GM18907 (cell line): ENCODE measurements at regions not wholly inside any gene's neighbourhood (a gene's known extent, or its start where the extent isn't known, plus 50 kb on each side); places are given as distances from the start of the nearest gene placed in this dataset.
"Not testable (repeated sequence)": the region's sequence is repeated elsewhere in the genome, so short reads cannot be mapped to it uniquely, and the experiment has no call there.

Experiments
- ATAC-seq: cut with Tn5 transposase; IDR thresholded peaks from one replicate; pipeline ENCODE4 v1.9.1; 2021; ENCODE audit warnings: mild to moderate bottlenecking, moderate library complexity; ENCODE audit not compliant: unreplicated experiment

GRCh38 chr16:33710696-33711087, 251.3 kb downstream of the TP53TG3F start:
- not testable (repeated sequence) for ATAC-seq

- ATAC-seq = not testable (repeated sequence)
These were observed 252.2 kb downstream of the TP53TG3F start for GRCh38 chr16:33711616-33712015.

- ATAC-seq = not testable (repeated sequence)
These were observed 252.9 kb downstream of the TP53TG3F start for GRCh38 chr16:33712308-33712707.

GRCh38 chr16:33712851-33713709, 253.7 kb downstream of the TP53TG3F start:
- ATAC-seq = not testable (repeated sequence)

- ATAC-seq = not testable (repeated sequence)
These were observed 254.5 kb downstream of the TP53TG3F start for GRCh38 chr16:33713710-33714538.

DNA sequence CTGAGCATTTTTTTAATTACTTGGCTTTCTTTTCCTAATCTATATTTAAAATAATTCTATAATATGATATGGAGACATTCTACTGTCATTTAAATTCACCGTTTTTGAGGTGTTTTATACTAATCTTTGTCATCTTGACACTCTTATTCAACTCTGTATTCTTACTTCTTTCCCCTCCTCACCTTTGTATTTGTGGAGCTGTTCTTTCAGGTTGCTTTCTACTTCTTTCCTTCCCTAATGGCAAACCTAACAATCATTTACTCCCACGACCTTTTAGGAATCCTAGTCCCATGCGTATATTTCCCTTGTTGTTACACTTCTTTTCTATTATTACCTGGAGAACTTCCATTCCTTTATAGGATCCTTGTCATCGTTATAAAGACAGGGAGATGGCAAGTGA, 271.8 kb downstream of the TP53TG3F start:
- ATAC-seq = not testable (repeated sequence)

- ATAC-seq = not testable (repeated sequence)
These were observed 275.2 kb downstream of the TP53TG3F start for GRCh38 chr16:33734650-33735049.

GRCh38 chr16:33766869-33767765, 307.7 kb downstream of the TP53TG3F start:
- ATAC-seq = not testable (repeated sequence)

GRCh38 chr16:33768710-33769109, 309.3 kb downstream of the TP53TG3F start:
- not testable (repeated sequence) for ATAC-seq

- ATAC-seq = not testable (repeated sequence)
These were observed 309.9 kb downstream of the TP53TG3F start for GRCh38 chr16:33769180-33769846.

- not testable (repeated sequence) for ATAC-seq
These were observed 311.1 kb downstream of the TP53TG3F start for GRCh38 chr16:33770478-33770877.

DNA sequence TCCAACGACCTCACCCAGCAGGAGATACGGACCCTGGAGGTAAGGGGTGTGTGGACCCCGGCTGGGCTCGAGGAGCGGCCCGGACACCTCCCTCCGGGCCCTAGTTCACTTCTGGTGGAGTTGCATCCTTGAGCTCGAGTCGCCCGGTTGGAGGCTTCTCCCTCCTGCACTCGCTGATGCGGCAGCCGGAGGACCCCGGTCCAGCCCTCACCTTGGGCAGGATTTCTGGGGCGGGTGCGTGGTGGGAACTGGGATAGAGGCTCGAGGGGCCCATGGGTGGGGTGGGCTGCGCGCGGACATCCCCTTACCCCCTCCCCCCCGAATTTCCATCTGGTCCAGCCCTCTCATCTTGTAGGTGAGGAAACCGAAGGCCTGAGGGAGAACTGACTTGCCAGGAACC, 311.8 kb downstream of the TP53TG3F start:
- ATAC-seq = not testable (repeated sequence)

DNA sequence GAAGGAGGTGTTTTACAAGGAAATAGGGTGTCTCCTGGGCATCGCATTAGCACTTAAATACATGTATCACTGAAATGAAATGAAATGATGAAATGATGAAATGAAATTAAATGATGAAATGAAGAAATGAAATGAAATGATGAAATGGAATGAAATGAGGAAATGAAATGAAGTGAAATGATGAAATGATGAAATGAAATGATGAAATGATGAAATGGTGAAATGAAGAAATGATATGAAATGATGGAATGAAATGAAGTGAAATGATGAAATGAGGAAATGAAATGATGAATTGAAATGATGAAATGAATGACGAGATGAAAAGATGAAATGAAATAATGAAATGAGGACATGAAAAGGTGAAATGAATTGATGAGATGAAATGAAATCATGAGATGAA, 314.6 kb downstream of the TP53TG3F start:
- ATAC-seq = not testable (repeated sequence)

GRCh38 chr16:33774724-33775123, 315.3 kb downstream of the TP53TG3F start:
- ATAC-seq = not testable (repeated sequence)

DNA sequence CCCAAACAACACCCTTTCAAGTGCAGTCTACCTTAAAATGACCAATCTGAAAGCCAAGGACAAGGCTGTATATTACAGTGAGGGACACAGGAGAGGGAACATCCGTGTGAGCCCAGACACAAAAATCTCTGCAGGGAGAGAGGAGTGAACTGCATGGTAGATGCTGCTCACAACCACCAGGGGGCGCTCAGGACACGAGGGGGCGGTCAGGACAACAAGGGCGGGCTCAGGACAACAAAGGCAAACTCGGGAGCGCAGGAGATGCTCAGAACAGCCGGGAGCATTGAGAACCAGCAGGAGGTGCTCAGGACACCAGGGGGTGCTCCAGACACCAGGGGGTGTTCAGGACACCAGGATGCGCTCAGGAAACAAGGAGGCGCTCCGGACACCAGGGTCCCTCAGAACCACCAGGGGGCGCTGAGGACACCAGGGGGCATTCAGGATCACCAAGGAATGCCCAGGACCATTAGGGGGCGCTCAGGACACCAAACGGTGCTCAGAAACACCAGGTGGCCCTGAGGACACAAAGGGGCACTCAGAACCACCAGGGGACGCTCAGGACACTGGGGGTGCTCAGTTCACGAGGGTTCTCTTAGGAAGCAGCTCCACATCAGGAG, 357.0 kb downstream of the TP53TG3F start:
- ATAC-seq = not testable (repeated sequence)

GRCh38 chr16:33824736-33825135, 365.3 kb downstream of the TP53TG3F start:
- not testable (repeated sequence) for ATAC-seq

DNA sequence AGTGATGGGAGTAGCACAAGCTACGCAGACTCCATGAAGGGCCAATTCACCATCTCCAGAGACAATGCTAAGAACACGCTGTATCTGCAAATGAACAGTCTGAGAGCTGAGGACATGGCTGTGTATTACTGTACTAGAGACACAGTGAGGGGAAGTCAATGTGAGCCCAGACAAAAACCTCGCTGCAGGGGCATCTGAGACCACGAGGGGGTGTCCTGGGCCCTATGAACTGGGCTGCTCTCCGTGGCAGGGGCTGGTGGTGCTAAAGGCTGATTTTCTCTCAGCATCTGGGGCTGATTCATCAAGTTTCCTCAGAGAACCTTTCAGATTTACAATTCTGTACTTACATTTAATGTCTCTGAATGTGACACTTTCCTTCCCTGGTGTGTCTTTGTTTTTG, 368.1 kb downstream of the TP53TG3F start:
- ATAC-seq = not testable (repeated sequence)

GRCh38 chr16:33839157-33839556, 379.7 kb downstream of the TP53TG3F start:
- ATAC-seq = not testable (repeated sequence)

GRCh38 chr16:33844533-33844932, 385.1 kb downstream of the TP53TG3F start:
- peak; percentile 63 for ATAC-seq
